Activated CD4-positive, alpha-beta T cell treated with anti-CD3 and anti-CD28 coated beads for 36 hours (primary cell): ENCODE measurements at regions not wholly inside any gene's neighbourhood (a gene's known extent, or its start where the extent isn't known, plus 50 kb on each side); places are given as distances from the start of the nearest gene placed in this dataset.
"Not testable (repeated sequence)": the region's sequence is repeated elsewhere in the genome, so short reads cannot be mapped to it uniquely, and the experiment has no call there.

Experiments
- ATAC-seq: fragments of 200-7000 bp; cut with Tn5 transposase; one replicate; pipeline ENCODE4 v1.10.0; 2021; ENCODE audit warnings: mild to moderate bottlenecking, moderate library complexity
- CTCF ChIA-PET: fragments of 350-600 bp; sonication (Branson Sonifier 250); formaldehyde crosslinking; loops from one replicate; lab custom pipeline; 2021; ENCODE audit warnings: antibody characterized with exemption; lab: Charles Lee
- POLR2A ChIA-PET: fragments of 350-600 bp; sonication (Branson Sonifier 250); formaldehyde crosslinking; loops from one replicate; lab custom pipeline; 2021; ENCODE audit warnings: antibody characterized with exemption, inconsistent platforms; lab: Charles Lee
- DNase-seq: peaks from one replicate; pipeline ENCODE4 v3.0.0-alpha.2; 2020
- H3K27ac Mint-ChIP-seq: one replicate; pipeline ENCODE4 v1.8.0; 2021; ENCODE audit warnings: mixed read lengths
- H3K27me3 Mint-ChIP-seq: one replicate; pipeline ENCODE4 v1.8.0; 2021; ENCODE audit warnings: mixed read lengths
- H3K36me3 Mint-ChIP-seq: one replicate; pipeline ENCODE4 v1.8.0; 2021; ENCODE audit warnings: low read depth, mixed read lengths
- H3K4me1 Mint-ChIP-seq: one replicate; pipeline ENCODE4 v1.8.0; 2021; ENCODE audit warnings: mixed read lengths
- H3K4me3 Mint-ChIP-seq: one replicate; pipeline ENCODE4 v1.8.0; 2021; ENCODE audit warnings: mild to moderate bottlenecking, moderate library complexity, mixed read lengths
- H3K9me3 Mint-ChIP-seq: one replicate; pipeline ENCODE4 v1.8.0; 2021; ENCODE audit warnings: low read depth, mixed read lengths
- intact Hi-C, 2 experiments: fragments of 100-400 bp; cut with DNase I in 1 of 2; cut with micrococcal nuclease in 1 of 2; formaldehyde crosslinking; loops; one replicate each; pipeline versions ENCODE4 v1.14.2 to v1.15.1; 2022 to 2024; cut with DNase I, micrococcal nuclease

GRCh38 chr3:67941433-67942030 lies 287.1 kb upstream of the SUCLG2 start:
- Mint-ChIP-seq H3K4me1 (peaks cover 19% of the 10 kb centered on the region), H3K9me3 (peaks cover 5% of the 10 kb centered on the region), H3K36me3 (no peaks in the 10 kb centered on the region), H3K4me3 (no peak overlapping the region), H3K27me3 (no peaks in the 10 kb centered on the region), H3K27ac (no peak overlapping the region)
- no peak for DNase-seq
- POLR2A ChIA-PET, result no interaction called here
- intact Hi-C loops, result no loop called here
- CTCF ChIA-PET, result interaction anchor here (1.0 kb wide), 1 partner anchor 88 kb away, joined by 3 read pairs; no protein-coding TSS in a partner anchor
- no peak for ATAC-seq

- Mint-ChIP-seq H3K36me3 (no peaks in the 10 kb centered on the region), H3K4me1 (peaks cover 13% of the 10 kb centered on the region), H3K27me3 (no peaks in the 10 kb centered on the region), H3K9me3 (peaks cover 7% of the 10 kb centered on the region), H3K4me3 (no peak overlapping the region), H3K27ac (no peak overlapping the region)
- ChIA-PET POLR2A (no interaction called here), CTCF (interaction anchor here (1.0 kb wide), 1 partner anchor 87 kb away, joined by 3 read pairs; no protein-coding TSS in a partner anchor)
- DNase-seq, result no peak
- no peak for ATAC-seq
- intact Hi-C loops, result no loop called here
These were observed 286.0 kb upstream of the SUCLG2 start for GRCh38 chr3:67940210-67940952.

- ChIA-PET POLR2A (no interaction called here), CTCF (no interaction called here)
- Mint-ChIP-seq H3K9me3 (peaks cover 5% of the 10 kb centered on the region), H3K36me3 (no peaks in the 10 kb centered on the region), H3K27me3 (no peaks in the 10 kb centered on the region), H3K4me1 (peaks cover 13% of the 10 kb centered on the region), H3K4me3 (no peak overlapping the region), H3K27ac (no peak overlapping the region)
- ATAC-seq (no peak), DNase-seq (no peak)
- intact Hi-C loops, result no loop called here
These were observed 283.2 kb upstream of the SUCLG2 start for GRCh38 chr3:67937498-67938118.

- CTCF ChIA-PET, H3K9me3 Mint-ChIP-seq, H3K27me3 Mint-ChIP-seq, H3K4me1 Mint-ChIP-seq, POLR2A ChIA-PET, H3K36me3 Mint-ChIP-seq, DNase-seq, H3K27ac Mint-ChIP-seq, intact Hi-C loops, ATAC-seq, H3K4me3 Mint-ChIP-seq: not testable (repeated sequence)
These were observed 276.0 kb upstream of the SUCLG2 start for GRCh38 chr3:67930394-67930793.

- Mint-ChIP-seq H3K27me3 (no peaks in the 10 kb centered on the region), H3K27ac (no peak overlapping the region), H3K4me1 (no peaks in the 10 kb centered on the region), H3K4me3 (no peak overlapping the region), H3K9me3 (peaks cover 5% of the 10 kb centered on the region), H3K36me3 (no peaks in the 10 kb centered on the region)
- intact Hi-C loops, result no loop called here
- CTCF ChIA-PET, result interaction anchor here (0.8 kb wide), 1 partner anchor 233 kb away, joined by 4 read pairs; no protein-coding TSS in a partner anchor
- ATAC-seq, result no peak
- POLR2A ChIA-PET, result no interaction called here
- no peak for DNase-seq
These were observed 269.4 kb upstream of the SUCLG2 start for GRCh38 chr3:67923796-67924195.

GRCh38 chr3:67920969-67921368 lies 266.6 kb upstream of the SUCLG2 start:
- Mint-ChIP-seq H3K9me3 (peaks cover 5% of the 10 kb centered on the region), H3K4me1 (no peaks in the 10 kb centered on the region), H3K4me3 (no peak overlapping the region), H3K36me3 (no peaks in the 10 kb centered on the region), H3K27me3 (no peaks in the 10 kb centered on the region), H3K27ac (no peak overlapping the region)
- POLR2A ChIA-PET, result no interaction called here
- no peak for ATAC-seq
- CTCF ChIA-PET, result no interaction called here
- DNase-seq, result no peak
- intact Hi-C loops, result no loop called here

- ATAC-seq (no peak), DNase-seq (no peak)
- peaks cover 3% of the 10 kb centered on the region for H3K9me3 Mint-ChIP-seq
- no peak overlapping the region for H3K4me3 Mint-ChIP-seq
- no peaks in the 10 kb centered on the region for H3K4me1 Mint-ChIP-seq
- H3K27ac Mint-ChIP-seq, result no peak overlapping the region
- CTCF ChIA-PET, result no interaction called here
- no peaks in the 10 kb centered on the region for H3K27me3 Mint-ChIP-seq
- H3K36me3 Mint-ChIP-seq, result no peaks in the 10 kb centered on the region
- intact Hi-C loops, result no loop called here
- POLR2A ChIA-PET, result no interaction called here
These were observed 265.9 kb upstream of the SUCLG2 start for GRCh38 chr3:67920311-67920710.

- intact Hi-C loops, result no loop called here
- ChIA-PET CTCF (interaction anchor here (0.7 kb wide), 1 partner anchor 971 kb away, joined by 3 read pairs; no protein-coding TSS in a partner anchor), POLR2A (no interaction called here)
- no peaks in the 10 kb centered on the region for H3K27me3 Mint-ChIP-seq
- H3K36me3 Mint-ChIP-seq, result no peaks in the 10 kb centered on the region
- ATAC-seq (no peak), DNase-seq (no peak)
- no peaks in the 10 kb centered on the region for H3K9me3 Mint-ChIP-seq
- H3K4me1 Mint-ChIP-seq, result no peaks in the 10 kb centered on the region
- H3K4me3 Mint-ChIP-seq, result no peak overlapping the region
- no peak overlapping the region for H3K27ac Mint-ChIP-seq
These were observed 261.9 kb upstream of the SUCLG2 start for GRCh38 chr3:67916353-67916752.

GRCh38 chr3:67907735-67908134 lies 253.3 kb upstream of the SUCLG2 start:
- Mint-ChIP-seq H3K4me3 (no peak overlapping the region), H3K36me3 (no peaks in the 10 kb centered on the region), H3K27me3 (peaks cover 3% of the 10 kb centered on the region), H3K27ac (no peak overlapping the region), H3K4me1 (peaks cover 10% of the 10 kb centered on the region), H3K9me3 (no peaks in the 10 kb centered on the region)
- intact Hi-C loops, result loop anchor here in 1 of 2 experiments (10.0 kb wide), 1 partner anchor 967 kb away; no protein-coding TSS in a partner anchor
- ChIA-PET POLR2A (interaction anchor here (0.6 kb wide), 1 partner anchor 51 kb away, joined by 3 read pairs; no protein-coding TSS in a partner anchor), CTCF (no interaction called here)
- no peak for DNase-seq
- ATAC-seq, result no peak

- DNase-seq (no peak), ATAC-seq (no peak)
- Mint-ChIP-seq H3K27me3 (peaks cover 3% of the 10 kb centered on the region), H3K27ac (no peak overlapping the region), H3K36me3 (no peaks in the 10 kb centered on the region), H3K4me1 (peaks cover 10% of the 10 kb centered on the region), H3K9me3 (no peaks in the 10 kb centered on the region), H3K4me3 (no peak overlapping the region)
- CTCF ChIA-PET, result no interaction called here
- POLR2A ChIA-PET, result interaction anchor here (0.6 kb wide), 1 partner anchor 54 kb away, joined by 4 read pairs; no protein-coding TSS in a partner anchor
- intact Hi-C loops, result loop anchor here in 1 of 2 experiments (10.0 kb wide), 1 partner anchor 969 kb away; no protein-coding TSS in a partner anchor
These were observed 251.8 kb upstream of the SUCLG2 start for GRCh38 chr3:67906261-67906660.

GRCh38 chr3:67901681-67902080 lies 247.3 kb upstream of the SUCLG2 start:
- no peak for ATAC-seq
- CTCF ChIA-PET, result interaction anchor here (0.6 kb wide), 1 partner anchor 504 kb away, joined by 3 read pairs; no protein-coding TSS in a partner anchor

More at GRCh38 chr3:67901681-67902080, 247.3 kb upstream of the SUCLG2 start:
- H3K9me3 Mint-ChIP-seq, result no peaks in the 10 kb centered on the region
- no peak for DNase-seq
- H3K4me1 Mint-ChIP-seq, result peaks cover 7% of the 10 kb centered on the region
- H3K4me3 Mint-ChIP-seq, result no peak overlapping the region
- no peak overlapping the region for H3K27ac Mint-ChIP-seq
- intact Hi-C loops, result loop anchor here in 1 of 2 experiments (10.0 kb wide), 1 partner anchor 973 kb away; no protein-coding TSS in a partner anchor
- no peaks in the 10 kb centered on the region for H3K36me3 Mint-ChIP-seq
- POLR2A ChIA-PET, result no interaction called here
- no peaks in the 10 kb centered on the region for H3K27me3 Mint-ChIP-seq
